Fibroblast of skin of back (primary cell): ENCODE measurements at regions not wholly inside any gene's neighbourhood (a gene's known extent, or its start where the extent isn't known, plus 50 kb on each side); places are given as distances from the start of the nearest gene placed in this dataset.

Source experiments
- DNase-seq: peaks from one replicate; pipeline ENCODE4 v3.0.0-alpha.2; 2013

GRCh38 chr3:102753901-102754300 is 319.1 kb downstream of the ZPLD1 start:
- no peak for DNase-seq

- no peak for DNase-seq
These were observed 321.9 kb downstream of the ZPLD1 start for GRCh38 chr3:102756706-102757105.

GRCh38 chr3:102757950-102758349 is 323.1 kb downstream of the ZPLD1 start:
- no peak for DNase-seq

GRCh38 chr3:102761766-102762165 is 327.0 kb downstream of the ZPLD1 start:
- no peak for DNase-seq

- DNase-seq, result peak; percentile 88
These were observed 356.0 kb downstream of the ZPLD1 start for GRCh38 chr3:102790747-102791325.

GRCh38 chr3:102791641-102792589 is 357.1 kb downstream of the ZPLD1 start:
- peak; percentile 43 for DNase-seq

- peak; percentile 4 for DNase-seq
These were observed 362.0 kb downstream of the ZPLD1 start for GRCh38 chr3:102796804-102797203.

GRCh38 chr3:102802819-102803420 is 368.1 kb downstream of the ZPLD1 start:
- no peak for DNase-seq

- no peak for DNase-seq
These were observed 376.1 kb downstream of the ZPLD1 start for GRCh38 chr3:102810937-102811336.

- no peak for DNase-seq
These were observed 391.8 kb downstream of the ZPLD1 start for GRCh38 chr3:102826636-102827035.

GRCh38 chr3:102827386-102827785 is 392.6 kb downstream of the ZPLD1 start:
- DNase-seq, result no peak

- DNase-seq, result no peak
These were observed 395.6 kb downstream of the ZPLD1 start for GRCh38 chr3:102830415-102830814.

- DNase-seq, result no peak
These were observed 407.1 kb downstream of the ZPLD1 start for GRCh38 chr3:102841866-102842265.

GRCh38 chr3:102866845-102867244 is 432.0 kb downstream of the ZPLD1 start:
- DNase-seq, result no peak

GRCh38 chr3:102883515-102883914 is 448.7 kb downstream of the ZPLD1 start:
- no peak for DNase-seq

- no peak for DNase-seq
These were observed 450.5 kb downstream of the ZPLD1 start for GRCh38 chr3:102885289-102885688.

- no peak for DNase-seq
These were observed 452.6 kb downstream of the ZPLD1 start for GRCh38 chr3:102887431-102887830.

- peak; percentile 6 for DNase-seq
These were observed 462.2 kb downstream of the ZPLD1 start for GRCh38 chr3:102896851-102897621.

GRCh38 chr3:102904629-102905028 is 469.8 kb downstream of the ZPLD1 start:
- DNase-seq, result no peak

GRCh38 chr3:102905811-102906210 is 471.0 kb downstream of the ZPLD1 start:
- DNase-seq, result no peak

GRCh38 chr3:102906818-102907217 is 472.0 kb downstream of the ZPLD1 start:
- DNase-seq, result no peak

- no peak for DNase-seq
These were observed 475.1 kb downstream of the ZPLD1 start for GRCh38 chr3:102909904-102910303.

GRCh38 chr3:102916532-102916931 is 481.7 kb downstream of the ZPLD1 start:
- DNase-seq, result no peak
